CD4-positive, CD25-positive, alpha-beta regulatory T cell (primary cell): ENCODE measurements at regions not wholly inside any gene's neighbourhood (a gene's known extent, or its start where the extent isn't known, plus 50 kb on each side); places are given as distances from the start of the nearest gene placed in this dataset.
"Not testable (repeated sequence)": the region's sequence is repeated elsewhere in the genome, so short reads cannot be mapped to it uniquely, and the experiment has no call there.

Experiments used
- ATAC-seq, 2 donors: fragments of 150-1000 bp; cut with Tn5 transposase; one replicate each; pipeline ENCODE4 v1.10.0; 2021; ENCODE audit warnings: low read depth in 2 of 2, moderate number of reproducible peaks in 2 of 2, moderate library complexity in 1 of 2
- DNase-seq, 3 donors: peaks; one replicate each; pipeline versions ENCODE4 v3.0.0 to v3.0.0-alpha.2; 2012 to 2022; ENCODE audit warnings: mixed read lengths in 1 of 3
- H3K27ac ChIP-seq: one replicate; pipeline ENCODE4 v1.7.0; 2013; ENCODE audit warnings: mild to moderate bottlenecking, low read length; ENCODE audit not compliant: insufficient read depth, poor library complexity, severe bottlenecking
- H3K27me3 ChIP-seq: one replicate; pipeline ENCODE4 v1.7.0; 2013; ENCODE audit warnings: low read length; ENCODE audit not compliant: control insufficient read depth, insufficient read depth
- H3K36me3 ChIP-seq: one replicate; pipeline ENCODE4 v1.7.0; 2013; ENCODE audit warnings: mild to moderate bottlenecking, low read length, moderate library complexity; ENCODE audit not compliant: control insufficient read depth, insufficient read depth
- H3K4me1 ChIP-seq: 2 replicates; pipeline ENCODE4 v1.7.0; 2013; ENCODE audit warnings: mild to moderate bottlenecking, low read length; ENCODE audit not compliant: insufficient read depth, control insufficient read depth, poor library complexity, severe bottlenecking
- H3K4me3 ChIP-seq: one replicate; pipeline ENCODE4 v1.7.0; 2013; ENCODE audit warnings: low read depth, mild to moderate bottlenecking, low read length, moderate library complexity
- H3K9me3 ChIP-seq, 2 experiments: 1 replicate in 1 of 2; 2 replicates in 1 of 2; pipeline ENCODE4 v1.7.0; 2013; ENCODE audit warnings: low read length in 2 of 2, mild to moderate bottlenecking in 1 of 2, moderate library complexity in 1 of 2; ENCODE audit not compliant: control insufficient read depth in 2 of 2
- H3K27ac Mint-ChIP-seq, 3 donors: one replicate each; pipeline ENCODE4 v1.8.0; 2020 to 2022; ENCODE audit warnings: mild to moderate bottlenecking in 3 of 3, mixed read lengths in 3 of 3, moderate library complexity in 2 of 3
- H3K27me3 Mint-ChIP-seq: one replicate; pipeline ENCODE4 v1.8.0; 2022; ENCODE audit warnings: mild to moderate bottlenecking, mixed read lengths
- H3K36me3 Mint-ChIP-seq: one replicate; pipeline ENCODE4 v1.8.0; 2020; ENCODE audit warnings: mixed read lengths
- H3K4me1 Mint-ChIP-seq, 4 donors: one replicate each; pipeline ENCODE4 v1.8.0; 2020 to 2022; ENCODE audit warnings: mixed read lengths in 4 of 4, mild to moderate bottlenecking in 1 of 4
- H3K4me3 Mint-ChIP-seq, 4 donors: one replicate each; pipeline ENCODE4 v1.8.0; 2020 to 2022; ENCODE audit warnings: mild to moderate bottlenecking in 4 of 4, mixed read lengths in 4 of 4, moderate library complexity in 3 of 4
- H3K9me3 Mint-ChIP-seq, 7 donors: one replicate each; pipeline ENCODE4 v1.8.0; 2020 to 2022; ENCODE audit warnings: mixed read lengths in 7 of 7, mild to moderate bottlenecking in 3 of 7, moderate library complexity in 2 of 7

DNA sequence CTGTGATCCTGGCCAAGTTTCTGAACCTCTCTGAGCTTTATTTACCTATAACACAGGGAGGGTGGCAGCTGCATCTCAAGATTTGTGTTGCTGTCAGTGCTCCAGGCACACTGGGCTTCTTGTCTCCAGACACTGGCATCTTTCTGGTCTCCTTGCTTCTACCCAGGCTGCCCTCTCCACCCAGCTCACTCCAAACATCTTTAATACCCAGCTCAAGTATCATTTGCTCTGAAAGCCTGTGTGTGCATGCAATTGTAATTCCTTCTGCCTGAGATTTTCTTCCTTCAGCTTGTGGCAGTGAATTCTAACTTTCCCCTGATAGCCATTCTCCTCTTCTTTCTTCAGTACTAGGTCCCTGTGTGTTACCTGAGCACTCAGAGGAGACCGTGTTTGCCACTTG, 50.7 kb upstream of the USP7 start:
- H3K9me3 ChIP-seq, result peaks cover 4 to 11% of the 10 kb centered on the region in 2 experiments
- H3K4me1 Mint-ChIP-seq, result no peaks in the 10 kb centered on the region
- H3K27ac Mint-ChIP-seq, result peak overlapping the region in 1 of 3 donors; percentile 34

DNA sequence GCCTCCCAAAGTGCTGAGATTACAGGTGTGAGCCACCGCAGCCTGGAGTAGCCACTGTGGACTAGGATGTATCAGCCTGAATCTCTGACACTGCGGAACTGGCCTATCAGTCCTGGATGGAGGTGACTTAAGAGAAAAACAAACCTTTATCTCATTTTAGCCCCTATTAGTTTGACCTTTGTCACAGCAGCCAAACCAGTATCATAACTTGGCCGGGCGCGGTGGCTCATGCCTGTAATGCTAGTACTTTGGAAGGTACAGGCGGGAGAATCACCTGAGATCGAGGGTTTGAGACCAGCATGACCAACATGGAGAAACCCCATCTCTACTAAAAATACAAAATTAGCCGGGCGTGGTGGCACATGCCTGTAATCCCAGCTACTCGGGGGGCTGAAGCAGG, 51.8 kb upstream of the USP7 start:
- peaks cover 4 to 11% of the 10 kb centered on the region in 2 experiments for H3K9me3 ChIP-seq
- Mint-ChIP-seq H3K27ac (no peak overlapping the region), H3K9me3 (peaks cover 0 to 10% (median 6%) of the 10 kb centered on the region in 7 donors), H3K36me3 (peaks cover 6% of the 10 kb centered on the region), H3K27me3 (peaks cover 8% of the 10 kb centered on the region), H3K4me3 (no peak overlapping the region), H3K4me1 (no peaks in the 10 kb centered on the region)
- no peaks in the 10 kb centered on the region for H3K4me1 ChIP-seq
- H3K27ac ChIP-seq, result no peak overlapping the region
- H3K27me3 ChIP-seq, result peaks cover 6% of the 10 kb centered on the region
- DNase-seq, result no peak
- H3K4me3 ChIP-seq, result no peak overlapping the region
- no peak for ATAC-seq
- H3K36me3 ChIP-seq, result no peaks in the 10 kb centered on the region

More for the DNA sequence above, 50.7 kb upstream of the USP7 start:
- H3K36me3 Mint-ChIP-seq, result peaks cover 6% of the 10 kb centered on the region
- DNase-seq, result no peak
- Histone ChIP-seq H3K27me3 (peaks cover 6% of the 10 kb centered on the region), H3K27ac (no peak overlapping the region), H3K4me1 (no peaks in the 10 kb centered on the region), H3K4me3 (no peak overlapping the region), H3K36me3 (no peaks in the 10 kb centered on the region)
- H3K4me3 Mint-ChIP-seq, result no peak overlapping the region
- no peak for ATAC-seq
- H3K9me3 Mint-ChIP-seq, result peaks cover 0 to 10% (median 6%) of the 10 kb centered on the region in 7 donors
- H3K27me3 Mint-ChIP-seq, result peaks cover 10% of the 10 kb centered on the region

DNA sequence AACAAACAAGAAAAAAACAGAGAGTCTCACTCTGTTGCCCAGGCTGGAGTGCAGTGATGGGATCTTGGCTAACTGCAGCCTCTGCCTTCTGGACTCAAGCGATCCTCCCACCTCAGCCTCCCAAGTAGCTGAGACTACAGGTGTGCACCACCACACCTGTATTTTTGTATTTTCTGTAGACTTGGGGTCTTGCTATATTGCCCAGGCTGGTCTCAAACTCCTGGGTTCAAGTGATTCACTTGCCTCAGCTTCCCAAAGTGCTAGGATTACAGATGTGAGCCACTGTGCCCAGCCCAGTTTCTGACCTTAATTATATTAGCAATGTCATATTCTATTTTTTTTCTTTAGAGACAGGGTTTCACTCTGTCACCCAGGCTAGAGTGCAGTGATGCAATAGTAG, 52.3 kb upstream of the USP7 start:
- H3K27me3 ChIP-seq, ATAC-seq, H3K36me3 ChIP-seq, H3K27me3 Mint-ChIP-seq, H3K4me1 ChIP-seq, H3K4me3 ChIP-seq, H3K27ac ChIP-seq, H3K36me3 Mint-ChIP-seq, H3K27ac Mint-ChIP-seq, DNase-seq, H3K9me3 Mint-ChIP-seq, H3K4me1 Mint-ChIP-seq, H3K4me3 Mint-ChIP-seq: not testable (repeated sequence)
- peaks cover 4 to 11% of the 10 kb centered on the region in 2 experiments for H3K9me3 ChIP-seq

DNA sequence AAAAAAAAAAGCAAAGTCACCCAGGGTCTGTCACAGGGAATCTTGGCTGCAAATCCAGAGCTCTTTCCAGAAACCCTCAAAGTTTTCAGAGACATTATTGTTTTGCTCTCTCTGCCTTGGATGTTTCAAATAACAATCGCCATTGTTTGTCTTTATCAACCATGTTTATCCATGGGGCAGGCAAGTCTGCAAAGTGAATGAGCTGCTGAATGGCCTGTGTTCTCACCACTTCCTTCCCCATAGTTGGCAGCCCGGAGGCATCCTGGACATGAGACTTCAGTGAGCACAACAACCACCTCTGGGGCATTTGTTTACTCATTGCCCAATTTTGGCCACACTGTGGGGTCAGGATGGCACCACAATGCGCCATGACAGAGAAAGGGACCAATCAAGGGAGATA, 53.1 kb upstream of the USP7 start:
- no peak overlapping the region for H3K4me3 ChIP-seq
- no peaks in the 10 kb centered on the region for H3K4me1 Mint-ChIP-seq
- DNase-seq (no peak), ATAC-seq (no peak)
- peaks cover 4% of the 10 kb centered on the region for H3K27me3 ChIP-seq
- H3K4me1 ChIP-seq, result no peaks in the 10 kb centered on the region
- H3K27ac Mint-ChIP-seq, result no peak overlapping the region
- H3K27me3 Mint-ChIP-seq, result peaks cover 6% of the 10 kb centered on the region
- peaks cover 6% of the 10 kb centered on the region for H3K36me3 Mint-ChIP-seq
- H3K9me3 ChIP-seq, result peaks cover 4 to 11% of the 10 kb centered on the region in 2 experiments
- H3K36me3 ChIP-seq, result no peaks in the 10 kb centered on the region
- peaks cover 0 to 10% (median 6%) of the 10 kb centered on the region in 7 donors for H3K9me3 Mint-ChIP-seq
- no peak overlapping the region for H3K27ac ChIP-seq
- no peak overlapping the region for H3K4me3 Mint-ChIP-seq

DNA sequence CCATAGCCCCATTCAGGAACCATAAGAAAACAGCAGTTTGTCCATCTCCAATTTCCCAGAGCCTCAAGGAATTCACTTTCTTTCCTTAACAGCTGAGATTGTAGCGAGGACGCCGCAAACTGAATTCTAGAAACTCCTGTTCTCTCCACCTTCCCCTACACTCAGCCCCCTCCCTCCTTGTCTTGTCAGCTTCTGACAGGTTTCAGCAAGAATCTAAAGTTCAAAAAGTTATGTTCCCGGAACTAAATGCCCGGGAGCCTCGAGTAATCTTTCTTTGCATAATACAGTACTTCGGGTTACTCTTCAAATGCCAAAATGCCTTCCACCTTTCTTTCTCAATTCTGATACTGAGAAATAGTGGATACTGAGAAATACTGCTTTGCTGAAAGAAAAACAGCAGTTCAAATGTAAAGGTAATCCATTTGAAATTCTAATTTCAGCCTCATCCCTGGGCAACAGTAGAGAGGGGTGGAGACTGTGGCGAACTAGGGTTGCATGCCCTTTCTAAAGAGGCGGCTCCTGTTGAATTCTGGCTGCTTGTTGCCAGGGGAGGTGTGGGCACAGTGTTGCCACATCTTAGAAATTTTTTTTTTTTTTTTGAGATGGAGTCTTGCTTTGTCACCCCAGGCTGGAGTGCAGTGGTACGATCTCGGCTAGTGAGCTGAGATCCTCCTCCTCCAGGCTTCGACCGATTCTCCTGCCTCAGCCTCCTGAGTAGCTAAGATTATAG, 63.5 kb upstream of the USP7 start:
- Mint-ChIP-seq H3K36me3 (no peaks in the 10 kb centered on the region), H3K9me3 (no peaks in the 10 kb centered on the region), H3K27ac (no peak overlapping the region), H3K4me3 (no peak overlapping the region), H3K27me3 (no peaks in the 10 kb centered on the region), H3K4me1 (no peaks in the 10 kb centered on the region)
- Histone ChIP-seq H3K27ac (no peak overlapping the region), H3K27me3 (no peaks in the 10 kb centered on the region), H3K36me3 (no peaks in the 10 kb centered on the region), H3K4me3 (no peak overlapping the region), H3K9me3 (no peaks in the 10 kb centered on the region), H3K4me1 (no peaks in the 10 kb centered on the region)
- ATAC-seq, result no peak
- DNase-seq, result no peak

- H3K4me1 ChIP-seq, H3K36me3 ChIP-seq, H3K27me3 ChIP-seq, H3K4me1 Mint-ChIP-seq, H3K36me3 Mint-ChIP-seq, H3K27me3 Mint-ChIP-seq, H3K9me3 Mint-ChIP-seq, H3K27ac ChIP-seq, H3K27ac Mint-ChIP-seq, H3K9me3 ChIP-seq, H3K4me3 ChIP-seq, H3K4me3 Mint-ChIP-seq, ATAC-seq, DNase-seq: not testable (repeated sequence)
These were observed 63.0 kb upstream of the HAPSTR1 start for GRCh38 chr16:9028491-9028890.

GRCh38 chr16:9031107-9031506, 60.3 kb upstream of the HAPSTR1 start:
- no peaks in the 10 kb centered on the region for H3K9me3 ChIP-seq
- Mint-ChIP-seq H3K4me1 (no peaks in the 10 kb centered on the region), H3K4me3 (no peak overlapping the region), H3K9me3 (peaks cover 0 to 2% (median 0%) of the 10 kb centered on the region in 7 donors), H3K27ac (no peak overlapping the region), H3K27me3 (no peaks in the 10 kb centered on the region), H3K36me3 (no peaks in the 10 kb centered on the region)
- ATAC-seq (no peak), DNase-seq (no peak)
- H3K4me3 ChIP-seq, result no peak overlapping the region
- H3K27ac ChIP-seq, result no peak overlapping the region
- no peaks in the 10 kb centered on the region for H3K27me3 ChIP-seq
- H3K36me3 ChIP-seq, result no peaks in the 10 kb centered on the region
- no peaks in the 10 kb centered on the region for H3K4me1 ChIP-seq

- no peaks in the 10 kb centered on the region for H3K27me3 Mint-ChIP-seq
- Histone ChIP-seq H3K36me3 (no peaks in the 10 kb centered on the region), H3K4me3 (no peak overlapping the region), H3K27ac (no peak overlapping the region), H3K9me3 (no peaks in the 10 kb centered on the region), H3K27me3 (no peaks in the 10 kb centered on the region), H3K4me1 (no peaks in the 10 kb centered on the region)
- peak in 1 of 3 donors; percentile 21 for DNase-seq
- H3K9me3 Mint-ChIP-seq, result peaks cover 0 to 2% (median 0%) of the 10 kb centered on the region in 7 donors
- no peaks in the 10 kb centered on the region for H3K36me3 Mint-ChIP-seq
- peak overlapping the region in 1 of 3 donors; percentile 48 for H3K27ac Mint-ChIP-seq
- H3K4me1 Mint-ChIP-seq, result no peaks in the 10 kb centered on the region
- no peak for ATAC-seq
- H3K4me3 Mint-ChIP-seq, result no peak overlapping the region
These were observed 58.2 kb upstream of the HAPSTR1 start for GRCh38 chr16:9033125-9033830.
